Liver (tissue), 3 donors: ENCODE measurements at regions not wholly inside any gene's neighbourhood (a gene's known extent, or its start where the extent isn't known, plus 50 kb on each side); places are given as distances from the start of the nearest gene placed in this dataset.

ENCODE experiments used
- EGR1 ChIP-seq, 2 donors: IDR thresholded peaks; 2 replicates each; pipeline ENCODE4 v1.6.1; 2016 to 2018; ENCODE audit warnings: antibody characterized with exemption in 2 of 2, low read depth in 2 of 2
- FOXA1 ChIP-seq: IDR thresholded peaks from 2 replicates; pipeline ENCODE4 v1.6.1; 2016; ENCODE audit warnings: antibody characterized with exemption
- GABPA ChIP-seq, 2 donors: IDR thresholded peaks in 1 of 2; conservative IDR thresholded peaks in 1 of 2; 2 replicates each; pipeline ENCODE4 v1.6.1; 2016; ENCODE audit warnings: antibody characterized with exemption in 2 of 2, mild to moderate bottlenecking in 1 of 2, moderate library complexity in 1 of 2
- RAD21 ChIP-seq, 2 donors: IDR thresholded peaks; 2 replicates each; pipeline ENCODE4 v1.6.1; 2016; ENCODE audit warnings: antibody characterized with exemption in 2 of 2, mild to moderate bottlenecking in 2 of 2
- TAF1 ChIP-seq: conservative IDR thresholded peaks from 2 replicates; pipeline ENCODE4 v1.6.1; 2016; ENCODE audit warnings: antibody characterized with exemption, mild to moderate bottlenecking
- YY1 ChIP-seq: IDR thresholded peaks from 2 replicates; pipeline ENCODE4 v1.6.1; 2016; ENCODE audit warnings: antibody characterized with exemption, mild to moderate bottlenecking
- TF ChIP-seq, protein P1 (sequence below): IDR thresholded peaks from 2 replicates; pipeline ENCODE4 v1.6.1; 2016; ENCODE audit warnings: antibody characterized with exemption
- TF ChIP-seq, protein P2 (sequence below): fragments of 150-350 bp; IDR thresholded peaks from 2 replicates; pipeline ENCODE4 v1.5.1; 2017; ENCODE audit warnings: improper control_type of control experiment, low read depth, low read length; ENCODE audit not compliant: missing input control
- donor health status: healthy.
- donor health status: healthy.

DNA sequence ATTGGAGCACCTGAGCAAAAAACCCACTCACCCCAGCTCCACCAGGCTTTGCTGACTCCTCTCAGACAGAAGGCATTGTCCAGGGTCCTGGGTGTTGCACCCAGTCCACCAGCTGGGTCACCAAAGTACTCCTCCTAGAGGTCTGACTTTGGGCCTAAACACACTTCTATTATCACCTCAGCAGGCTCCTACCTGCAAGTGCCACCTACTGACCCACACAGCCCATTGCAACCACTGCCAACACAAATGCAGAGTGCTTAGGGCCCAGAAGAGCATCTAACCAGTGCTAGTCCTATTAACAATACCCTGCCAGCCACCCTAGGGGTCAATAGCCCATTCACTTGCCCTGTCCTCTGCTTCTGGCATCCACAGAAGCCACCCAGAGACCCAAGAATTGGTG, 178.1 kb downstream of the DDX3Y start:
- TF ChIP-seq, protein P1, sequence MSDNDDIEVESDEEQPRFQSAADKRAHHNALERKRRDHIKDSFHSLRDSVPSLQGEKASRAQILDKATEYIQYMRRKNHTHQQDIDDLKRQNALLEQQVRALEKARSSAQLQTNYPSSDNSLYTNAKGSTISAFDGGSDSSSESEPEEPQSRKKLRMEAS = no peak
- no peak for TF ChIP-seq YY1
- TF ChIP-seq, protein P2, sequence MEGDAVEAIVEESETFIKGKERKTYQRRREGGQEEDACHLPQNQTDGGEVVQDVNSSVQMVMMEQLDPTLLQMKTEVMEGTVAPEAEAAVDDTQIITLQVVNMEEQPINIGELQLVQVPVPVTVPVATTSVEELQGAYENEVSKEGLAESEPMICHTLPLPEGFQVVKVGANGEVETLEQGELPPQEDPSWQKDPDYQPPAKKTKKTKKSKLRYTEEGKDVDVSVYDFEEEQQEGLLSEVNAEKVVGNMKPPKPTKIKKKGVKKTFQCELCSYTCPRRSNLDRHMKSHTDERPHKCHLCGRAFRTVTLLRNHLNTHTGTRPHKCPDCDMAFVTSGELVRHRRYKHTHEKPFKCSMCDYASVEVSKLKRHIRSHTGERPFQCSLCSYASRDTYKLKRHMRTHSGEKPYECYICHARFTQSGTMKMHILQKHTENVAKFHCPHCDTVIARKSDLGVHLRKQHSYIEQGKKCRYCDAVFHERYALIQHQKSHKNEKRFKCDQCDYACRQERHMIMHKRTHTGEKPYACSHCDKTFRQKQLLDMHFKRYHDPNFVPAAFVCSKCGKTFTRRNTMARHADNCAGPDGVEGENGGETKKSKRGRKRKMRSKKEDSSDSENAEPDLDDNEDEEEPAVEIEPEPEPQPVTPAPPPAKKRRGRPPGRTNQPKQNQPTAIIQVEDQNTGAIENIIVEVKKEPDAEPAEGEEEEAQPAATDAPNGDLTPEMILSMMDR = no peak
- TF ChIP-seq EGR1 (IDR thresholded peaks at IDR 0.05; ENCODE audit: low read depth in 2 of 2) = no peak
- TF ChIP-seq GABPA (IDR thresholded peaks at IDR 0.05 in 1 of 2, conservative IDR thresholded peaks at IDR 0.05 in 1 of 2) = no peak
- TF ChIP-seq RAD21 (IDR thresholded peaks at IDR 0.05) = no peak
- TF ChIP-seq FOXA1 = no peak
- TF ChIP-seq TAF1 = no peak
